ENCODE measurements at regions not wholly inside any gene's neighbourhood (a gene's known extent, or its start where the extent isn't known, plus 50 kb on each side); places are given as distances from the start of the nearest gene placed in this dataset.
"Not testable (repeated sequence)": the region's sequence is repeated elsewhere in the genome, so short reads cannot be mapped to it uniquely, and the experiment has no call there.

GRCh38 chr3:188979669-188980310, 192.0 kb upstream of the TPRG1 start:
- Histone ChIP-seq H3K4me3 (no peak overlapping the region), H3K4me1 (peaks cover 49% of the 10 kb centered on the region), H3K27me3 (ENCODE audit: low read depth) (no peaks in the 10 kb centered on the region), H3K36me3 (replicated peaks) (no peaks in the 10 kb centered on the region), H3K9me3 (no peaks in the 10 kb centered on the region)
- peak; percentile 52 to 63 for DNase-seq (ENCODE audit: low spot score in 2 of 2)
- in situ Hi-C loops (cut with MboI; ENCODE audit: low sequenced_read_pairs), result no loop called here

DNA sequence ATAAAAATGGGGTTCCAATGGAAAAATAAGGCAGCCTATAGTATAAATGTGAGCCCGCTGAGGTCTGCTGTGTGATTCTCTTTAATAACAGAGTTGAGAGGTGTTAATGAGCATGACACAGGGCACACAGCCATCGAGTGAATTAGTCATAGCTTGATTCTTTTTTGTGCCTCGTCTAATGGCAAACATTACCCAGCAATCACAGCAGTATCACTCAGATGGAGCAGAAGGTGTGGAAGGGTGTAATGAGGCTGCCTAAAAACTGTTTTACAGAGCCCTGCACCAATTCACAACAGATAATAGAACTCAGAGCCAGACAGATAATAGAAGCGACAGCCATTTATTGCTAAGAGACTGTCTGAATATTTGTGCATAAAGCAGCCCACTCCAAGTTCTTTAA, 178.6 kb upstream of the TPRG1 start:
- Histone ChIP-seq H3K4me3 (no peak overlapping the region), H3K4me1 (no peaks in the 10 kb centered on the region), H3K9me3 (no peaks in the 10 kb centered on the region), H3K36me3 (replicated peaks) (no peaks in the 10 kb centered on the region), H3K27me3 (ENCODE audit: low read depth) (no peaks in the 10 kb centered on the region)
- DNase-seq (ENCODE audit: low spot score in 2 of 2), result no peak
- in situ Hi-C loops (cut with MboI; ENCODE audit: low sequenced_read_pairs), result no loop called here

GRCh38 chr3:189001559-189001958, 170.2 kb upstream of the TPRG1 start:
- H3K9me3 ChIP-seq, result no peaks in the 10 kb centered on the region
- no peaks in the 10 kb centered on the region for H3K36me3 ChIP-seq (replicated peaks)
- no peak overlapping the region for H3K4me3 ChIP-seq
- H3K27me3 ChIP-seq (ENCODE audit: low read depth), result no peaks in the 10 kb centered on the region
- DNase-seq (ENCODE audit: low spot score in 2 of 2), result no peak
- no peaks in the 10 kb centered on the region for H3K4me1 ChIP-seq
- in situ Hi-C loops (cut with MboI; ENCODE audit: low sequenced_read_pairs), result no loop called here

DNA sequence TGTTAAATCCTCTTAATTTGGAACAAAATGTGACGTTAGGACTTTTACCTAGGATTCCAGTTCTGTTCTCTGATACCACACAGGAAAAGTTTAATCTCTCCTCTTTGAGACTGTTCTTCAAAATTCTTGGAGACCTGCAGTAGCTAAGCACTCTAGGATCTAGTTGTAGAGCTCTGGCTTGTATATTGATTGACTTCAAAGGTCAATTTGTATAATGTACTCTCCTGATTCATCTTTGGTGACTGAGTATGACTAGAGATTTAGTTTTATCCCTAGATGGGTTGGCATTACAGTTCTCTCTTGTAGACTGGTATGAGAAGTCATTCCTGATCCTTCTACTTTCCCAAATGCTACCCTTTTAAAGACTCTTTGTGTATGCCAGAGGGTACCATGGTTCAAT, 168.4 kb upstream of the TPRG1 start:
- no peak for DNase-seq (ENCODE audit: low spot score in 2 of 2)
- no peaks in the 10 kb centered on the region for H3K36me3 ChIP-seq (replicated peaks)
- no peak overlapping the region for H3K4me3 ChIP-seq
- H3K27me3 ChIP-seq (ENCODE audit: low read depth), result no peaks in the 10 kb centered on the region
- in situ Hi-C loops (cut with MboI; ENCODE audit: low sequenced_read_pairs), result no loop called here
- H3K9me3 ChIP-seq, result no peaks in the 10 kb centered on the region
- H3K4me1 ChIP-seq, result no peaks in the 10 kb centered on the region

DNA sequence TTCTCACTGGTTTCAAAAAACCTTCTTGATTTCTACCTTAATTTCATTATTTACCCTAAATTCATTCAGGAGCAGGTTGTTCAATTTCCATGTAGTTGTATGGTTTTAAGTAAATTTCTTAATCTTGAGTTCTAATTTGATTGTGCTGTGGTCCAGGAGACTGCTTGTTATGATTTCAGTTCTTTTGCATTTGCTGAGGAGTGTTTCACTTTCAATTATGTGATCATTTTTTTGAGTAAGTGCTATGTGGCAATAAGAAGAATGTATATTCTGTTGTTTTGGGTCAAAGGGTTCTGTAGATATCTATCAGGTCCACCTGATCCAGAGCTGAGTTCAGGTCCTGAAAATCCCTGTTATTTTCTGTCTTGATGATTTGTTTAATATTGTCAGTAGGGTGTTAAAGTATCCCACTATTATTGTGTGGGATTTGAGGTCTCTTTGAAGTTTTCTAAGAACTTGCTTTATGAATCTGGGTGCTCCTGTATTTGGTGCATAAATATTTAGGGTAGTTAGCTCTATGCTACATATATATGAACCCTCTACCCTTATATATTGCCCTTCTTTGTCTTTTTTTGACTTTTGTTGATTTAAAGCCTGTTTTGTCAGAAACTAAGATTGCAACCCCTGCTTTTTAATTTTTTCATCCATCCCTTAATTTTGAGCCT, 158.4 kb upstream of the TPRG1 start:
- no peaks in the 10 kb centered on the region for H3K27me3 ChIP-seq (ENCODE audit: low read depth)
- DNase-seq (ENCODE audit: low spot score in 2 of 2), result no peak
- in situ Hi-C loops (cut with MboI; ENCODE audit: low sequenced_read_pairs), result no loop called here
- no peak overlapping the region for H3K4me3 ChIP-seq
- no peaks in the 10 kb centered on the region for H3K4me1 ChIP-seq
- no peaks in the 10 kb centered on the region for H3K9me3 ChIP-seq
- no peaks in the 10 kb centered on the region for H3K36me3 ChIP-seq (replicated peaks)

GRCh38 chr3:189014526-189014925, 157.2 kb upstream of the TPRG1 start:
- Histone ChIP-seq H3K36me3 (replicated peaks) (no peaks in the 10 kb centered on the region), H3K9me3 (no peaks in the 10 kb centered on the region), H3K4me1 (no peaks in the 10 kb centered on the region), H3K4me3 (no peak overlapping the region), H3K27me3 (ENCODE audit: low read depth) (no peaks in the 10 kb centered on the region)
- in situ Hi-C loops (cut with MboI; ENCODE audit: low sequenced_read_pairs), result no loop called here
- no peak for DNase-seq (ENCODE audit: low spot score in 2 of 2)

GRCh38 chr3:189022576-189023466, 148.9 kb upstream of the TPRG1 start:
- peak in 1 of 2 experiments; percentile 29 for DNase-seq (ENCODE audit: low spot score in 2 of 2)
- H3K9me3 ChIP-seq; H3K4me1 ChIP-seq; in situ Hi-C loops (cut with MboI; ENCODE audit: low sequenced_read_pairs); H3K36me3 ChIP-seq (replicated peaks); H3K27me3 ChIP-seq (ENCODE audit: low read depth); H3K4me3 ChIP-seq: not testable (repeated sequence)

DNA sequence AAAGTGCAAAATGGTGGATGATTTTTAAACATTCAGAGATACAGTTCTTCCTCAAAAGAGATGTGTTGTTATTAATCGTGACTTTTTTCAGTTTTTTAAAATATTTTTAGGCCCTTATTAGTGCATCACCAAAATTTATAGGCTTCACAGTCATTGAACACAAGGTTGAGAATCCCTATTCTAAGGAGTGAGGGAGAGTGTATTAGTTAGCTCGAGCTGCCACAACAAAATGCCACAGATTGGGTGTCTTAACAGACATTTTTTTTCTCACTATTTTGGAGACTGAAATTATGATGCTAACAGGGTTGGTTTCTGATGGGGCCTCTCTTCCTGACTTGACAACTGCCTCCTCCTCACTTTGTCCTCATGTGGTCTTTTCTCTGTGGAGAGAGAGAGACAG, 145.9 kb upstream of the TPRG1 start:
- no peaks in the 10 kb centered on the region for H3K36me3 ChIP-seq (replicated peaks)
- no peaks in the 10 kb centered on the region; the same call in 1 of the 2 replicates for H3K4me1 ChIP-seq
- no peak overlapping the region for H3K4me3 ChIP-seq
- no peaks in the 10 kb centered on the region for H3K27me3 ChIP-seq (ENCODE audit: low read depth)
- no peaks in the 10 kb centered on the region for H3K9me3 ChIP-seq
- in situ Hi-C loops (cut with MboI; ENCODE audit: low sequenced_read_pairs), result no loop called here
- no peak for DNase-seq (ENCODE audit: low spot score in 2 of 2)

- DNase-seq (ENCODE audit: low spot score in 2 of 2), result no peak
- in situ Hi-C loops (cut with MboI; ENCODE audit: low sequenced_read_pairs), result no loop called here
- no peaks in the 10 kb centered on the region for H3K36me3 ChIP-seq (replicated peaks)
- H3K4me1 ChIP-seq, result no peaks in the 10 kb centered on the region; the same call in 1 of the 2 replicates
- no peak overlapping the region for H3K4me3 ChIP-seq
- no peaks in the 10 kb centered on the region for H3K27me3 ChIP-seq (ENCODE audit: low read depth)
- H3K9me3 ChIP-seq, result no peaks in the 10 kb centered on the region
Measured at GRCh38 chr3:189027626-189028155, 144.1 kb upstream of the TPRG1 start.

DNA sequence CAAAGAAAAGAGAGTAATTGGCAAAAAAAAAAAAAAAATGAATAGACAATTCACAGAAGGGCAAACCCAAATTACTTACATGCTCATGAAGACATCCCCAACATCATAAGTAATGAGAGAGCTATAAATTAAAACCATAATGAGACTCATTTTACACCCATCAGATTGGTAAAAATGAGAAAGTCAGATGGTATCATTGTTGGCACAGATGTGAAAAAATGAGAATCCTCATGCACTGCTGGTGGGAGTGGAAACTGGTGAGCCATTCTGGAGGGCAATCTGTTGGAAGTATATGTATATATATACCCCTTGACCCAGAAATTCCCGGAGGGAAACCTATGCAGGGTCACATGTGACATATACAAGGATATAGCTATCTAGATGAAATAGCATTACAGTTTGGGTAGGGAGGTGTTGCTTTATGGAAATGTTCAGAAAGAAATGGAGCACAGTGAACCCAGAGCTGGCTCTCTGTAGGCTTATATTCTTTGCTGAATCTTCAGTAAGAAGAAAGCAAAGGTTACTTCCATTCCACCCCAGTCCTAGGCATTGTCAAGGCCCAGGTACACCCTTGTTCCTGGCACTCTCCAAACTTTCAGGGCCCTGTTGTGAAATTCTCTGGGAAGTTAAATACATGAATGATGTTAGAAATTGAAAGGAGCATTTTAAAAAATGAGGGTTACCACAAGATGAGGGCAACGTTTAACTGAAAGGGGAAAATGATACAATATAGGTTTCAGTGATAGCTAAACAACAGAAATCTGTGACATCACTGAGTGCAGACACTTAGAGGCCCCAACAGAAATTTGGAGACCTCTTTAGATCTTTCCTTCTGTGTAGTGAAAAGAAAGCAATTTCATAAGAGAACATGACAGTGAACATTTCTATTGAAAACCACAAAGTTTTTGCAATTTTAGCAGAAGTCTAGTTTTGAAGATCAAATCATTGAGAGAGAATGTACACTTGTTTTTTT, 132.7 kb upstream of the TPRG1 start:
- H3K4me3 ChIP-seq, result no peak overlapping the region
- no peaks in the 10 kb centered on the region for H3K36me3 ChIP-seq (replicated peaks)
- no peaks in the 10 kb centered on the region for H3K9me3 ChIP-seq
- H3K27me3 ChIP-seq (ENCODE audit: low read depth), result no peaks in the 10 kb centered on the region; the same call in 1 of the 2 replicates
- no peak for DNase-seq (ENCODE audit: low spot score in 2 of 2)
- in situ Hi-C loops (cut with MboI; ENCODE audit: low sequenced_read_pairs), result no loop called here
- no peaks in the 10 kb centered on the region for H3K4me1 ChIP-seq

DNA sequence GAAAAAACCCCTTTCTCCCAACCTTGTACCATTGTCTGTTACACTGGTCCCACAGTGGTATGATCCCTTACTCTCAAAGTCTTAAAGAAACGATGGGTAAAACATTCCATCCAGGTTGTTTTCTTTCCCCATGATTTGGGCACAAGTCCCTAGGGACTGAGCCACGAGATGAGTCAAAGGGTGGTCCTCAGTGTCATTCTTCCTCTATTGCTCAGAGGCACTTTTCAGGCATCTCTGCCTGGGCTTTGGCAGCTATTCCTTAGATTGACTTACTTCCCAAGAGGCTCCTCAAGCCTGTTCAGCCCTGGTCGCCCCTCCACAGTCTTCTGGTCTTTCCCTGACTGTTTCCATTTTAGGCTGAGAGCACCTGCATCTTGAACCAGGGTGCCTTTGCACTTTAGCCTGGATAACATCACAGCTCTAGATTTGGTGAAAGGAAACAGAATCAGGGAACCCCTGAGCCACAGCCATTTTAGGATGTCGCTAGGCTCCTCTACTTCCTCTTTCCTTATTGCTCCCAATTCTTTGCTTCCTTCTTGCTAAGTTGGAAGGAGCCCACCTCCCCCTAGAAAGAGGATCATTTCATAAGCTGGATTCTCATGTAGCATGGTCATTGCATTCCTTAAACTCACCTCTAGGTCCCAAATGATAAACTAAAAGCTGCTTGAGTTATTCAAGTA, 131.0 kb upstream of the TPRG1 start:
- Histone ChIP-seq H3K4me1 (no peaks in the 10 kb centered on the region), H3K36me3 (replicated peaks) (no peaks in the 10 kb centered on the region), H3K27me3 (ENCODE audit: low read depth) (no peaks in the 10 kb centered on the region; the same call in 1 of the 2 replicates), H3K4me3 (no peak overlapping the region), H3K9me3 (no peaks in the 10 kb centered on the region)
- in situ Hi-C loops (cut with MboI; ENCODE audit: low sequenced_read_pairs), result loop anchor here (10.0 kb wide), 1 partner anchor 1306 kb away; no protein-coding TSS in a partner anchor
- no peak for DNase-seq (ENCODE audit: low spot score in 2 of 2)

- in situ Hi-C loops (cut with MboI; ENCODE audit: low sequenced_read_pairs), result loop anchor here (10.0 kb wide), 1 partner anchor 1307 kb away; no protein-coding TSS in a partner anchor
- H3K4me3 ChIP-seq, result no peak overlapping the region
Measured at GRCh38 chr3:189041482-189042090, 130.2 kb upstream of the TPRG1 start.

More at GRCh38 chr3:189041482-189042090, 130.2 kb upstream of the TPRG1 start:
- Histone ChIP-seq H3K36me3 (replicated peaks) (no peaks in the 10 kb centered on the region), H3K4me1 (no peaks in the 10 kb centered on the region), H3K9me3 (no peaks in the 10 kb centered on the region), H3K27me3 (ENCODE audit: low read depth) (no peaks in the 10 kb centered on the region; the same call in 1 of the 2 replicates)
- DNase-seq (ENCODE audit: low spot score in 2 of 2), result peak; percentile 45 to 72

Measured in HAP-1 (cell line).